PC-9 (cell line): ENCODE measurements at regions not wholly inside any gene's neighbourhood (a gene's known extent, or its start where the extent isn't known, plus 50 kb on each side); places are given as distances from the start of the nearest gene placed in this dataset.

Experiments
- BruUV-seq: library from RNA; stranded (reverse); fragments of 400-500 nt; replicated peaks from 2 replicates; lab custom pipeline; 2021; lab: Mats Ljungman, UMichigan
- CTCF ChIA-PET: fragments of 300-600 bp; sonication (Branson Sonifier 250); formaldehyde crosslinking; loops from one replicate; lab custom pipeline; 2022; ENCODE audit warnings: antibody characterized with exemption; lab: Charles Lee
- POLR2A ChIA-PET: fragments of 300-600 bp; sonication (Branson Sonifier 250); formaldehyde crosslinking; loops from one replicate; lab custom pipeline; 2022; ENCODE audit warnings: antibody characterized with exemption; ENCODE audit not compliant: unreplicated experiment; lab: Charles Lee
- DNase-seq, 2 experiments: peaks; one replicate each; pipeline versions ENCODE4 v3.0.0 to v3.0.0-alpha.2; 2015 to 2022; ENCODE audit warnings: mixed read lengths in 1 of 2
- H2AFZ ChIP-seq: fragments of 200-600 bp; sonication (generic); 2 replicates; pipeline ENCODE4 v1.8.1; 2017; ENCODE audit warnings: antibody characterized with exemption
- H3F3A ChIP-seq: fragments of 200-600 bp; sonication (generic); 2 replicates; pipeline ENCODE4 v1.8.1; 2017; ENCODE audit warnings: antibody characterized with exemption, mild to moderate bottlenecking, low read depth; ENCODE audit not compliant: insufficient read depth
- H3K27ac ChIP-seq: fragments of 200-600 bp; sonication (generic); 2 replicates; pipeline ENCODE4 v1.6.1; 2016; ENCODE audit warnings: mixed run types
- H3K27me3 ChIP-seq: fragments of 200-600 bp; sonication (generic); 2 replicates; pipeline ENCODE4 v1.6.1; 2016; ENCODE audit warnings: low read depth, mixed run types; ENCODE audit not compliant: insufficient read depth
- H3K36me3 ChIP-seq: fragments of 200-600 bp; sonication (generic); 2 replicates; pipeline ENCODE4 v1.6.1; 2016; ENCODE audit warnings: low read depth, mixed run types
- H3K4me1 ChIP-seq: fragments of 200-600 bp; sonication (generic); replicated peaks from 2 replicates; pipeline ENCODE4 v1.6.1; 2016; ENCODE audit warnings: mixed run types; ENCODE audit not compliant: insufficient read depth
- H3K4me2 ChIP-seq: fragments of 200-600 bp; sonication (generic); 2 replicates; pipeline ENCODE4 v1.6.1; 2017; ENCODE audit warnings: mixed run types
- H3K4me3 ChIP-seq: fragments of 200-600 bp; sonication (generic); 2 replicates; pipeline ENCODE4 v1.6.1; 2016; ENCODE audit warnings: mixed run types
- H3K79me2 ChIP-seq: fragments of 200-600 bp; sonication (generic); 2 replicates; pipeline ENCODE4 v1.6.1; 2017; ENCODE audit warnings: low read depth, mixed run types
- H3K9me2 ChIP-seq: fragments of 200-600 bp; sonication (generic); 2 replicates; pipeline ENCODE4 v1.8.1; 2017; ENCODE audit warnings: mild to moderate bottlenecking; ENCODE audit not compliant: insufficient read depth
- H3K9me3 ChIP-seq: fragments of 200-600 bp; sonication (generic); 2 replicates; pipeline ENCODE4 v1.8.1; 2016; ENCODE audit warnings: low read depth; ENCODE audit not compliant: insufficient read depth
- H4K20me1 ChIP-seq: fragments of 200-600 bp; sonication (generic); 2 replicates; pipeline ENCODE4 v1.8.1; 2017; ENCODE audit not compliant: insufficient read depth
- CTCF ChIP-seq: fragments of 200-600 bp; sonication (generic); conservative IDR thresholded peaks from 2 replicates; pipeline ENCODE4 v1.6.1; 2017; ENCODE audit warnings: mixed run types, antibody characterized with exemption, mild to moderate bottlenecking, moderate library complexity
- EZH2 ChIP-seq: fragments of 200-600 bp; sonication (generic); IDR thresholded peaks from 2 replicates; pipeline ENCODE4 v1.8.0; 2017; ENCODE audit warnings: antibody characterized with exemption, low read depth
- intact Hi-C: fragments of 100-400 bp; cut with micrococcal nuclease; formaldehyde crosslinking; loops from one replicate; pipeline ENCODE4 v1.10.0; 2022; ENCODE audit not compliant: unreplicated experiment

DNA sequence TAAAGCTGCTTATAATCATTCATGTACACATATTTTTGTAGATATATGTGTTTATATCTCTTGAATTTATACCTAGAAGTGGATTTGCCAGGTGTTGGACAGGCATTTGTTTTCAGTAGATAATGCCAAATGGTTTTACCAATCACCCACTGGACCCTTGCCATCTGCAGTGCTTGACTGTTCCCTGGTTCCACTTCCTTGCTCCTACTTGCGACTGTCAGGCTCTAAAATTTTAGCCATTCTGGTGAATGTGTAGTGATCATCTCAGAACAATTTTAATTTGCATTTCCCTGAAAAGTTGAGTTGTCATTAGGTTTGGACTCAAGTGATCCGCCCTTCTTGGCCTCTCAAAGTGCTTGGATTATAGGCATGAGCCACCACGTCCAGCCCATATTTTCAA lies 122.4 kb upstream of the SLC34A2 start:
- H3K4me3 ChIP-seq: no peak overlapping the region
- no peak overlapping the region for H3K4me2 ChIP-seq
- H4K20me1 ChIP-seq: no peaks in the 10 kb centered on the region
- no peak overlapping the region for H3K27ac ChIP-seq
- TF ChIP-seq EZH2: no peak
- no peak for TF ChIP-seq CTCF
- CTCF ChIA-PET: no interaction called here
- intact Hi-C loops: loop anchor here (10.0 kb wide), 1 partner anchor 232 kb away; no protein-coding TSS in a partner anchor
- H3K36me3 ChIP-seq: no peaks in the 10 kb centered on the region
- no peaks in the 10 kb centered on the region for H3F3A ChIP-seq
- DNase-seq: no peak
- no peaks in the 10 kb centered on the region for H3K9me2 ChIP-seq
- no TSS peak for BruUV-seq
- no peaks in the 10 kb centered on the region for H3K9me3 ChIP-seq
- no peaks in the 10 kb centered on the region for H3K4me1 ChIP-seq
- H2AFZ ChIP-seq: no peak overlapping the region
- no peaks in the 10 kb centered on the region for H3K79me2 ChIP-seq
- POLR2A ChIA-PET: no interaction called here
- H3K27me3 ChIP-seq: no peaks in the 10 kb centered on the region

- Histone ChIP-seq H3K36me3 (no peaks in the 10 kb centered on the region), H3K9me3 (no peaks in the 10 kb centered on the region), H3K4me2 (no peak overlapping the region), H3K27ac (no peak overlapping the region), H3K79me2 (no peaks in the 10 kb centered on the region), H3F3A (no peaks in the 10 kb centered on the region), H3K4me1 (no peaks in the 10 kb centered on the region), H3K27me3 (no peaks in the 10 kb centered on the region), H4K20me1 (no peaks in the 10 kb centered on the region), H3K9me2 (no peaks in the 10 kb centered on the region), H3K4me3 (no peak overlapping the region), H2AFZ (no peak overlapping the region)
- POLR2A ChIA-PET: no interaction called here
- TF ChIP-seq EZH2 (no peak), CTCF (no peak)
- DNase-seq: no peak
- no TSS peak for BruUV-seq
- CTCF ChIA-PET: no interaction called here
- intact Hi-C loops: loop anchor here (10.0 kb wide), 1 partner anchor 230 kb away; no protein-coding TSS in a partner anchor
These were observed 120.4 kb upstream of the SLC34A2 start for GRCh38 chr4:25535278-25535677.

GRCh38 chr4:25535701-25536473 lies 119.8 kb upstream of the SLC34A2 start:
- CTCF ChIA-PET: no interaction called here
- no peaks in the 10 kb centered on the region for H3K9me3 ChIP-seq
- H3K4me2 ChIP-seq: no peak overlapping the region
- no peak overlapping the region for H2AFZ ChIP-seq
- no peaks in the 10 kb centered on the region for H3K9me2 ChIP-seq
- no peaks in the 10 kb centered on the region for H4K20me1 ChIP-seq
- no peaks in the 10 kb centered on the region for H3K79me2 ChIP-seq
- TF ChIP-seq EZH2 (no peak), CTCF (no peak)
- no peak for DNase-seq
- no peaks in the 10 kb centered on the region for H3K27me3 ChIP-seq
- H3K36me3 ChIP-seq: no peaks in the 10 kb centered on the region
- POLR2A ChIA-PET: no interaction called here
- no peak overlapping the region for H3K27ac ChIP-seq
- H3K4me1 ChIP-seq: no peaks in the 10 kb centered on the region
- H3F3A ChIP-seq: no peaks in the 10 kb centered on the region
- intact Hi-C loops: loop anchor here (10.0 kb wide), 1 partner anchor 229 kb away; no protein-coding TSS in a partner anchor
- no peak overlapping the region for H3K4me3 ChIP-seq
- no TSS peak for BruUV-seq
